Vagina (tissue), 2 donors: ENCODE measurements at regions not wholly inside any gene's neighbourhood (a gene's known extent, or its start where the extent isn't known, plus 50 kb on each side); places are given as distances from the start of the nearest gene placed in this dataset.

ENCODE experiments used
- POLR2A ChIP-seq, 2 donors: fragments of 450-650 bp; IDR thresholded peaks; one replicate each; pipeline ENCODE4 v1.6.1; 2017; ENCODE audit warnings: antibody characterized with exemption in 2 of 2, mild to moderate bottlenecking in 2 of 2, moderate library complexity in 2 of 2
- TF ChIP-seq, protein P1 (sequence below), 3 experiments: fragments of 450-650 bp in 2 of 3; fragments of 200-600 bp in 1 of 3; sonication (generic) in 1 of 3; IDR thresholded peaks; one replicate each; pipeline ENCODE4 v1.5.1; 2017 to 2019; ENCODE audit warnings: antibody characterized with exemption in 3 of 3, mild to moderate bottlenecking in 2 of 3, moderate library complexity in 2 of 3

DNA sequence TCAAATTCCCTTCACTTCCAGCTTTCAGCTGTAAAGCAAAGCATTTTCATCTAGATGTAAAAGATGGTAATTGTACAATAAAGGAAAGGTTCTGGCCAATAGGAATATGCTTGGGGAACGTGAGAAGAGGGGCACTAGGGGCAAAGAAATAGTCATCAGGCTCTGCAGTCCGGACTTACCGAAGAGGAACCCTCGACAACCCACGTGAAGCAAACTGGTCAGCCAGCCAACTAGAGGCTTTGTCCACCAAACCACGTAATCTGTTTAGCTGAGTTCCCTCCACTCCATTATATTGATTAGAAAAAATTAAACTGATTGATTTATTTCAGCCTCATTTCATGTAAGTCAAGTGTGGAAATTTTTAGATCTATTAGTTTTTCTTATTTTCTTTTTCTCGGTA, 300.4 kb upstream of the FANCL start:
- TF ChIP-seq, protein P1, sequence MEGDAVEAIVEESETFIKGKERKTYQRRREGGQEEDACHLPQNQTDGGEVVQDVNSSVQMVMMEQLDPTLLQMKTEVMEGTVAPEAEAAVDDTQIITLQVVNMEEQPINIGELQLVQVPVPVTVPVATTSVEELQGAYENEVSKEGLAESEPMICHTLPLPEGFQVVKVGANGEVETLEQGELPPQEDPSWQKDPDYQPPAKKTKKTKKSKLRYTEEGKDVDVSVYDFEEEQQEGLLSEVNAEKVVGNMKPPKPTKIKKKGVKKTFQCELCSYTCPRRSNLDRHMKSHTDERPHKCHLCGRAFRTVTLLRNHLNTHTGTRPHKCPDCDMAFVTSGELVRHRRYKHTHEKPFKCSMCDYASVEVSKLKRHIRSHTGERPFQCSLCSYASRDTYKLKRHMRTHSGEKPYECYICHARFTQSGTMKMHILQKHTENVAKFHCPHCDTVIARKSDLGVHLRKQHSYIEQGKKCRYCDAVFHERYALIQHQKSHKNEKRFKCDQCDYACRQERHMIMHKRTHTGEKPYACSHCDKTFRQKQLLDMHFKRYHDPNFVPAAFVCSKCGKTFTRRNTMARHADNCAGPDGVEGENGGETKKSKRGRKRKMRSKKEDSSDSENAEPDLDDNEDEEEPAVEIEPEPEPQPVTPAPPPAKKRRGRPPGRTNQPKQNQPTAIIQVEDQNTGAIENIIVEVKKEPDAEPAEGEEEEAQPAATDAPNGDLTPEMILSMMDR (IDR thresholded peaks at IDR 0.05): no peak
- TF ChIP-seq POLR2A (IDR thresholded peaks at IDR 0.05): no peak
